GM18909 (cell line): ENCODE measurements at regions not wholly inside any gene's neighbourhood (a gene's known extent, or its start where the extent isn't known, plus 50 kb on each side); places are given as distances from the start of the nearest gene placed in this dataset.
"Not testable (repeated sequence)": the region's sequence is repeated elsewhere in the genome, so short reads cannot be mapped to it uniquely, and the experiment has no call there.

Source experiments
- ATAC-seq: cut with Tn5 transposase; IDR thresholded peaks from one replicate; pipeline ENCODE4 v1.9.1; 2021; ENCODE audit warnings: mild to moderate bottlenecking; ENCODE audit not compliant: unreplicated experiment, poor library complexity

GRCh38 chr2:87521489-87521888, 226.4 kb upstream of the PLGLB2 start:
- peak; percentile 8 for ATAC-seq

DNA sequence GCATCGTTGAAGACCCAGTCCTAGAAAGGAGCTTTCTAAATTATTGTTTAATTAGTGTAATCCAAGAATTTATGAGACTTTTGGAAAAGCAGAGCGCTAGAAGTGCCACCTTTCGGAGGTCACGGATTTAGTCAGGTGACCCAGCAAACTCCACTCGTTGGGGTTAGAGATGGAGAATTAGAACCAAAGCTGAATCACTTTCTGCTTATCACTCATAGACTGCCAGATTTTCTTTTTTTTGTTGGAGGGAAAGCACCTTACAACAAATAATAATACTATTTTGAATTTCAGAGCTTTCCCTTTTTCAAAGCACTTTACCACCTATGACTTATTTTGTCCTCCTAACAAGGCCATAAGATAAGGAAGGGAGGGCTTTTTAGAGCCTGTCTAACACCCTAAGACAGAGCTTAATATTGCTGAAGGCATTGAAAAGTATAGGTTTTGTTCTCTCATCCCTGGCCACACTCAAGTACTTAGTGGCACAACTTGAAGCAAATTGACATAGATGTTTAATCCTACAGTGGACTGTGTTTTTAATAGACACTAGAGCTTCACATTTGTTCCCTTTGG, 223.2 kb upstream of the PLGLB2 start:
- not testable (repeated sequence) for ATAC-seq

DNA sequence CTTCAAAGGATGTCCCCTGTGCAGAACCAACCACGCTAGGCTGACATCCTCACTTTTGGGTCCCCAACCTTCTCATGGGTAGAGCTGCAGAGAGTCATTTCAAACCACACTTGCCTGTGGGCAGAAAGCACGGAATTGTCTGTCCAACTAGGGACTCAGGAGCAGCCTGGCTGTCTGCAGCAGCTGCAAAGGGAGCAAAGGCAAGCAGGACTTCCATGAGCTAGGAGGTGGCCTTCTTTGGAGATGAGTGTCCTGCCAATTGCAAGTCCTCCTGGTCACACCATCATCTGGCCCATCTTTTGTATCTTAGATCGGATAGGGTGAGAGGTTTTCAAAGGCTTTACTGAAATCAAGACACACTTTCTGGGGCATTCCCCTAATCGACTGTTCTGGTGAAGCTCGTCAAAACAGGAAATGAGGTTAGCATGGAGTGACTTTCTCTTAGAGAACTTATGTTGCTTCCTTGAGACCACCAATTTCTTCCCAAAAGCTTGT, 222.3 kb upstream of the PLGLB2 start:
- ATAC-seq, result not testable (repeated sequence)

GRCh38 chr2:87526258-87526657, 221.6 kb upstream of the PLGLB2 start:
- ATAC-seq, result not testable (repeated sequence)

DNA sequence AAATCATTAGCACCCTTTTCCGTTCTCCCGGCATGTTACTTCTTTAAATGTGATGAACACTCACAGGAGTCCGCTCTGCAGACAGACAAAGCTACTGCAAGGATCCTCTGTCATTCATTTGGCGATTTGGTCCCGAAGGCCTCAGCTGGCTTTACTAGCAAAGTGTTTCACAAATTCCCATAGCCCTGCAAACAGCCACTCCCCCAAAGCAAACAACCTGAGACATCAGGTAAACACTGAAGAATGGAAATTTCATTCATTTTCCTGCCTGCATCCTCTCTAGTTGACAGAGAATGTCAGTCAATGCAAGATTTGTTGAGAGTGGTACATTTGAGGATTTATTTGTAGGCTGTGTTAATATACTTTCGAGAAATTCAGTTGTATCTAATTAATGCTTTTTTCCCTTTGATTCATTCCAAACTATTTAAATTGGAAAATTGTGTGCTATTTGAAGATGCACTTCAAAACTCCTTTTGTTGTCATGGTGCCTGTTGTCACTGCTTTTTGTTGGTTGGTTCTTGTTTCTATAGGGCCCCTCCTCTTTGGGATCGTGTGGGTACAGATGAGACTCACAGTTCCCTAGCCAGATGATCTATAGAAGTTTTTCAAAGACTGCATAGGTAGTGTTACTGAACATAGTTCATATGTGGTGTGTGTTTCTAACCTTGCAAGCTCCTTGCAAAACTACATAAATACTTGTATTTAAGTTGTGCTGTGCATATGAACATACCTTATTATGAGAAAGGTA, 215.7 kb upstream of the PLGLB2 start:
- not testable (repeated sequence) for ATAC-seq

- ATAC-seq, result not testable (repeated sequence)
Measured at GRCh38 chr2:87533390-87534272, 214.3 kb upstream of the PLGLB2 start.

DNA sequence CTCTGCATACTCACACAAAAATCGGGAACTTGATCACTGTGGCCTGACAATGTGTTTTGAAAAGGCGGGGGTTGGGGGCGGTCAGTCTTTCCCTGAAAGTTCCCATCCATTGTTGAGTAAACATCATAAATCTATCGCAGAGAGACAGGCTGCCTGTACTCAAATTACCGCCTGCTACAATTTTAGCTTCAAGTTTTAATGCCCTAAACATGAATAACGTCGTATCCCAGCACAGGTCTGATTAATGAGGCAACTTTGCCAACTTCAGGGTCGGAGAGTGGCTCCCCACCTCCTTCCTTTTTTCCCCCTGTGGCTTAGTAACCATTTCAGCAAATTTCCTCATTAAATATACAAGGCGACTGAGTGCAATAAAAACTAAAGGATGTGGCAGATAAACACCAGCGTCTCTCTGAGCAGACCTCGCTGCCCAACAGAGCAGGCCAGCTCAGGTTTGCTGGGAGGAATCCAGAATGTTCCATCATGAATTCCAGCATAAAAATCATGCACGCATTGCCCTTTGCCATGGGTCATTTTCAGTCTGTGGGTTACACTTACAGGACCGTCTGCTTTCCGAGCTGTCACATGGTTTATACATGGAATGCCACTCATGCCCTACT, 213.5 kb upstream of the PLGLB2 start:
- not testable (repeated sequence) for ATAC-seq

DNA sequence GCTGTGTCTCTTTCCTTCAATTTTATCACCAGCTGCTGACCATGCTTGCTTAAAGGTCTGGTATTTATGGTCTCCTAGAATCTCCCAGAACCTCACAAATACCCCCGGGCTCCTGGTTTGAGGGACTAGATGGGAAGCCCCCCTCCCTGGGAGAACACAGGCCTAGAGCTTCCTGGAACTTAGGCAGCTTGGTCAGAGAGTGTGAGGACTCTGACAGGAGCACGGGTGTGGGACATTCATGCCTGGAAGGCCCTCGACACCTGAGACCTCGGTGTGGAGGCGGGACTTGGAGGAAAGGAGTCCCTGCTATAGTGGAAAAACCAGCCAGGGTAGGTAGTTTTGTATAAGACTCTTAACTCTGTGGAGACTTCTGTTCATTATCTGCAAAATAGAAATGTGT, 211.5 kb upstream of the PLGLB2 start:
- not testable (repeated sequence) for ATAC-seq

DNA sequence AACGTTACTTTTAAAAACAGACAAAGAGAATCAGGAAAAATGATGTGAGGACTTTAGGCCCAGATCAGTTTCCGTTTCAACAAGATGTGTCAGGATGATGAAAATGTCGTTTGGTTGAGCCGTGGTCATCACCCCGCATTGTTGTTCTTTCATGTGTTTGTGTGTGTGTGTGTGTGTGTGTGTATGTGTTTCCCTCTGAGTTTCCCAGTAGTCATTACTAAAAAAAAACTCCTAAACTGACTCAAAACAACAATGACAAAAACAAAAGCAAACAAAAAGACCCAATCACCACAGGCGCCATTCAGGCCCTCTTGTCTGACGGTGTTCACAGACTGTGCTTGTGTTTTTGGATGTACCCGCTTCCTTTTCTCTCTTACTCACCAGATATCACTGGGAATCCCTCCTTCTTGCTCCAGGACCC, 210.6 kb upstream of the PLGLB2 start:
- not testable (repeated sequence) for ATAC-seq

DNA sequence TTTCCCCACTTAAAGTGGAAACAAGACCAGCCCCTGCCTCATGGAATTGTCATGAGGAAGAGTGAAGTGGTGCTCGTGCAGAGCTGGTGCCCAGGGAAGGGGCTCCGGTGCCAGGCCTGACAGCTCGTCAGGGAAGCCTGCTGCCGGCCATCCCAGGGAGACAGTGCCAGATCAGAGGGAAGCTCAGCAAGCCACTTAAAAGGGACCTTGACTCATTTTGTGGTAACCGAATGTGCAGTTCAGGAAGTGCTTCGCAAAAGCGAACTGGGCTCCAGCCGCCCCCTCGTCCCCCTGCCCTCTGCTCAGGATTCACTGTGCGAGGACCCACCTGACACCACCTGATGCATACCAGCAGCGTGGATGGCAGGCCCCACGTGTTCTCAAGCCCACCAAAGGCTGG, 209.6 kb upstream of the PLGLB2 start:
- ATAC-seq, result not testable (repeated sequence)

- not testable (repeated sequence) for ATAC-seq
Measured at GRCh38 chr2:87539151-87539943, 208.5 kb upstream of the PLGLB2 start.

DNA sequence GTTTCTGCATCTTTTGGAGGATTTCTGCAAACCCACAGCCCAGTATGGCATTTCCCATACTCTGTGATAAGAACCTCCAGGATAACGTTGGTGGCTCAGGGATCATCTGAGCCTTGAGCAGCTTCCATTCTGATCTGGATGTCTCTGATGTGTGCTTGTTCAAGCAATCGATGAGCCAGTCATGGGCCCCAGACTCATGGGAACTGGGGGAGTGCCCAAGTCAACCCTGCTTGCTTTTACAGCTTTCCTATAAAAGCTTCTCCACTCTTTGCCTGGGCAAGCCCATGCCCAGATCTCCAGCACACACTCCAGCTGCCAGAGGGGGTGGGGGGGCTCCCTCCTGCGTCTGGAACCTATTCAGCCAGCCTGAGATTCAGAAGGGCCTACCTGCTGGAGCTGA, 207.6 kb upstream of the PLGLB2 start:
- ATAC-seq, result not testable (repeated sequence)

GRCh38 chr2:87542599-87543174, 205.2 kb upstream of the PLGLB2 start:
- ATAC-seq, result not testable (repeated sequence)

DNA sequence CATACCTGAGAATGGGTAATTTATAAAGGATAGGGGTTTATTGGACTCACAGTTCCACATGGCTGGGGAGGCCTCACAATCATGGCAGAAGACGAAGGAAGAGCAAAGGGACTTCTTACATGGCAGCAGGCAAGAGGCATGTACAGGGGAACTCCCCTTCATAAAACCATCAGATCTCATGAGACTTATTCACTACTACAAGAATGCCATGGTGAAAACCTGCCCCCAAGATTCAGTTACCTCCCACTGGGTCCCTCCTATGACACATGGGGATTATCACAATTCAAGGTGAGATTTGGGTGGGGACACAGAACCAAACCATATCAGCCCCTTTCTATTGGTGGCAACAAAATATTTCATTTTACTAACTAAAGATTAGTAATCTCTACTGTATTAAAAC, 204.1 kb upstream of the PLGLB2 start:
- ATAC-seq, result not testable (repeated sequence)

GRCh38 chr2:87547106-87547505, 200.8 kb upstream of the PLGLB2 start:
- ATAC-seq, result not testable (repeated sequence)

- ATAC-seq, result not testable (repeated sequence)
Measured at GRCh38 chr2:87547966-87548365, 199.9 kb upstream of the PLGLB2 start.

DNA sequence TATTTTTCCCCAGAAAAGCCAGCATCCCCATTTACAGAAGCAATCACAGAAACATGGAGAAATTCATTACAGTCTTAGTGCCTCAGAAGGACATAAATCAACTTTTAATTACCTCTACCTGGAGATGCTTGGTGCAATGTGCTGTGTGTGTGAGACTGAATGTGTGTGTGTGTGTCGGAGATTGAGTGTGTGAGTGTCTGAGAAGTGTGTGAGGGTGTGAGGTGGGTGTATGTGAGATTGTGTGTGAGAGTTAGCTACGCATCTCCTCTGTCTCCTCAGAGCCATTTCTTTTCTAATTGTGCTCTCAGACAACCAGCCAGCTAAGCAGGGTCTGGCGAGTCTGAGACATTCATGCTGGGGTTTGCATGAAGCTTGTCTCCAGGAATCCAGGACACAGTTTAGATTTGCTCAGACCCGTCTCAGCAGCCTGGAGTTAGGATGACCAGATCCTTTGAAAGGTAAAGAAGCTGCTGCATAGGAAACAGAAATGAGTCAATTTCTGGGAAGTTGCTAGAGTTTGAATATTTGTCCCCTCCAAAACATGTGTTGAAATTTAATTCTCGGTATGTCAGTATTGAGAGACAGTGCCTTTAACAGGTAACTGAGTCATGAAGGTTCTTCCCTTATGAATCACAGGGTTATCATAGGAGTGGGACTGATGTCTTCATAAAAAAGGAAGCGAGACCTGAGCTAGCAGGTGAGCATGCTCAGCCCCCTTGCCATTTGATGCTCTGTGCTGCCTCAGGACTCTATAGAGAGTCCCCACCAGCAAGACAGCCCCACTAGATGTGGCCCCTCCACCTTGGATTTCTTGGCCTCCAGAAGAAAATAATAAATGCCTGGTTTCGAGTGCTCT, 199.0 kb upstream of the PLGLB2 start:
- ATAC-seq, result not testable (repeated sequence)

DNA sequence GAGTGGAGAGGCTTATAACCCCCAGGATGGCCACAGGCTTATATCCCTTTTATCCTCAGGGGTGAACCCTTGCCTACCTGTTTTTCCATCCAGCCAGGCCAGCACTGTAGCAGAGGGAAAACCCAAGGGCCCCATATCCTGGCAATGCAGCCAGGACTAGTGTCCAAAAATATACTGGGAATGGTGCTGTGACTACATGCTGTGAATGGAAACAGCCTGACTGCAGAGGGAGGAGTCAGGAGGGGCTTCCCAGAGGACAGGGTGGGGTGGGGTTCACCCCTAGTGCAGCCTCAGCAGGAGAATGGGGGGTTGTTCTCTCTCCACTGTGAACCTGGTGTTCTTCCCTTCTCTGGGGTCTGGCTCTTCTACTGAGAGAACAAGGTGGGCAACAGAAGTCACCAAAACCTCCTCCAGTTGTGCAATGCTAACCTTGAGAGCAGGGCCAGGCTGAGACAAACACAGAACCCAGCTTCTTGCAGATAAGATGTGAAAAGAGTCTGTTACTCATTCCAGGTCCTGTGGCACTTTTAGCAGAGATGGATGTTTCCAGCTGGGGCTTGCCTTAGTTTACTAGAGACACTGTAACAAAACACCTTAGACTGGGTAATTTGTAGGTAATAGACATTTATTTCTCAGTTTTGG, 198.2 kb upstream of the PLGLB2 start:
- not testable (repeated sequence) for ATAC-seq
